ENCODE measurements at regions not wholly inside any gene's neighbourhood (a gene's known extent, or its start where the extent isn't known, plus 50 kb on each side); places are given as distances from the start of the nearest gene placed in this dataset.

DNA sequence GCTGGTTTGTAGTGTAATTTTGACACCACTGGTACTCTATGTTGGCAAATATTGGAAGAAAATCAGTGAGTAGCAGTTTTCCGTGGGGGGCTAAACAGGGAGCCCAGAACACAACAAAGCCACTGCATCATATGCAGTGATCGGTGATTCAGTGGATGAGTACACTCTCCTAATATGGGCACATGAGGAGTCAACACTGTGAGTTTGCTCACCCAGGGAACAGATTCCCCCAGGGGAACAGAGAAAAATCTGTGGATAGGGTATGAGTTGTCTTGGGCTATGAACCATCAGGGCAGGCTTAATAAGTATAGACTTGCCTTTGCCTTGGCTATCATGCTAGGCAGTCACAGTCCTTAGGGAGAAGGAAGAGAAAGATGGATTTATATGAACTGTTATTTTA is 227.7 kb upstream of the SEMA3E start:
- Histone ChIP-seq H3K56ac (replicated peaks; ENCODE audit: insufficient read length, low read depth, low read length) (no peak overlapping the region), H2BK120ac (replicated peaks; ENCODE audit: low read depth, low read length) (no peak overlapping the region), H2AK5ac (ENCODE audit: low read depth, low read length) (no peak overlapping the region), H4K5ac (ENCODE audit: insufficient read length, low read depth, low read length) (no peak overlapping the region), H3K4me1 (replicated peaks in 1 of 4; ENCODE audit: control insufficient read depth in 3 of 4, insufficient read depth in 4 of 4, low read length in 3 of 4) (no peaks in the 10 kb centered on the region), H3K9me3 (ENCODE audit: insufficient read depth in 2 of 2, low read depth in 1 of 2, low read length in 1 of 2) (no peaks in the 10 kb centered on the region), H3K27me3 (replicated peaks in 1 of 4; ENCODE audit: control insufficient read depth in 3 of 4, extremely low read depth in 1 of 4, insufficient read depth in 3 of 4, low read length in 3 of 4) (no peaks in the 10 kb centered on the region), H2BK20ac (ENCODE audit: low read length) (no peak overlapping the region), H3K36me3 (ENCODE audit: control insufficient read depth in 2 of 4, insufficient read depth in 4 of 4, low read length in 3 of 4) (no peaks in the 10 kb centered on the region), H4K91ac (replicated peaks; ENCODE audit: insufficient read length, low read length) (no peak overlapping the region), H2BK12ac (ENCODE audit: low read depth, low read length) (no peak overlapping the region), H3K4ac (replicated peaks; ENCODE audit: insufficient read length, low read depth, low read length) (no peak overlapping the region), H3K23me2 (ENCODE audit: low read depth, low read length) (no peaks in the 10 kb centered on the region; the same call in 1 of the 2 replicates), H2AFZ (ENCODE audit: low read length) (peak overlapping the region; percentile 34; the same call in 1 of the 2 replicates), H3K14ac (ENCODE audit: insufficient read length) (no peak overlapping the region), H3K27ac (ENCODE audit: low read depth, low read length) (no peak overlapping the region), H3K79me2 (ENCODE audit: control insufficient read depth in 1 of 2, insufficient read depth in 2 of 2, low read length in 2 of 2) (no peaks in the 10 kb centered on the region), H3K18ac (ENCODE audit: extremely low read depth, low read length) (no peak overlapping the region), H3K9ac (replicated peaks in 1 of 4; ENCODE audit: extremely low read depth in 1 of 4, low read depth in 3 of 4, low read length in 3 of 4) (no peak overlapping the region), H2BK5ac (ENCODE audit: low read depth, low read length) (no peak overlapping the region), H3K4me3 (ENCODE audit: extremely low read depth in 1 of 4, insufficient read depth in 2 of 4, low read depth in 3 of 4, low read length in 4 of 4) (no peak overlapping the region), H4K20me1 (replicated peaks in 1 of 2; ENCODE audit: control insufficient read depth in 1 of 2, insufficient read depth in 2 of 2, low read length in 2 of 2) (no peaks in the 10 kb centered on the region), H3K23ac (ENCODE audit: insufficient read length) (no peak overlapping the region), H4K8ac (ENCODE audit: extremely low read depth, insufficient read depth, low read length) (no peak overlapping the region), H3K79me1 (ENCODE audit: low read depth, low read length) (no peaks in the 10 kb centered on the region), H2BK15ac (ENCODE audit: low read length) (no peak overlapping the region), H3K4me2 (ENCODE audit: insufficient read depth in 1 of 2, low read depth in 2 of 2, low read length in 2 of 2) (no peak overlapping the region)
- DNase-seq (ENCODE audit: low read depth in 1 of 2, low spot score in 2 of 2) (no peak), FAIRE-seq (peak; percentile 7)
- no peak for TF ChIP-seq RXRA (IDR thresholded peaks at IDR 0.05; ENCODE audit: insufficient read depth, low read depth, low read length)
- no peak for TF ChIP-seq GTF2F1 (IDR thresholded peaks at IDR 0.05; ENCODE audit: borderline replicate concordance, low read depth, low read length)
- no peak for TF ChIP-seq RBBP5 (IDR thresholded peaks at IDR 0.05; ENCODE audit: borderline replicate concordance, low read depth, low read length)
- no peak for TF ChIP-seq HDAC6 (IDR thresholded peaks at IDR 0.05; ENCODE audit: low read depth, low read length)
- POLR2A ChIA-PET (ENCODE audit: partially characterized antibody) = no interaction called here
- WGBS, 2 experiments (ENCODE audit: extremely low coverage in 1 of 2, insufficient coverage in 1 of 2, insufficient read length in 1 of 2, insufficient replicate concordance in 2 of 2, low coverage in 1 of 2, low lambda C conversion rate in 2 of 2, missing lambda C conversion rate in 1 of 2) = 89% methylated on average over 2 of the region's 2 CpGs; no CpG with 5 or more reads in 1 of the 2 experiments
- CTCF ChIA-PET (ENCODE audit: partially characterized antibody) = no interaction called here

Data from H1 (cell line).